ENCODE measurements at regions not wholly inside any gene's neighbourhood (a gene's known extent, or its start where the extent isn't known, plus 50 kb on each side); places are given as distances from the start of the nearest gene placed in this dataset.

GRCh38 chr13:64992314-64992713 is 2237.8 kb downstream of the PCDH9 start:
- no peaks in the 10 kb centered on the region for H3K9me3 Mint-ChIP-seq
- no peak for ATAC-seq
- Histone ChIP-seq H3K36me3 (ENCODE audit: insufficient read depth) (no peaks in the 10 kb centered on the region), H3K4me2 (no peak overlapping the region), H3K4me1 (ENCODE audit: insufficient read depth) (no peaks in the 10 kb centered on the region), H3K79me2 (replicated peaks; ENCODE audit: insufficient read depth) (no peaks in the 10 kb centered on the region), H3K27ac (ENCODE audit: low read depth) (no peak overlapping the region), H3K9me2 (ENCODE audit: insufficient read depth) (no peaks in the 10 kb centered on the region), H4K20me1 (replicated peaks; ENCODE audit: insufficient read depth) (no peaks in the 10 kb centered on the region; the same call in 1 of the 2 replicates), H3F3A (replicated peaks; ENCODE audit: low read depth) (no peaks in the 10 kb centered on the region), H3K4me3 (no peak overlapping the region), H3K27me3 (ENCODE audit: insufficient read depth) (no peaks in the 10 kb centered on the region), H2AFZ (no peak overlapping the region)
- H3K4me3 Mint-ChIP-seq, result no peak overlapping the region
- H3K36me3 Mint-ChIP-seq (ENCODE audit: low read depth), result no peaks in the 10 kb centered on the region
- no peak for DNase-seq (ENCODE audit: low spot score)
- no peak overlapping the region for H3K27ac Mint-ChIP-seq
- no peaks in the 10 kb centered on the region for H3K4me1 Mint-ChIP-seq
- no peak for TF ChIP-seq POLR2AphosphoS5 (IDR thresholded peaks at IDR 0.05; ENCODE audit: low read depth)
- TF ChIP-seq, protein P1, sequence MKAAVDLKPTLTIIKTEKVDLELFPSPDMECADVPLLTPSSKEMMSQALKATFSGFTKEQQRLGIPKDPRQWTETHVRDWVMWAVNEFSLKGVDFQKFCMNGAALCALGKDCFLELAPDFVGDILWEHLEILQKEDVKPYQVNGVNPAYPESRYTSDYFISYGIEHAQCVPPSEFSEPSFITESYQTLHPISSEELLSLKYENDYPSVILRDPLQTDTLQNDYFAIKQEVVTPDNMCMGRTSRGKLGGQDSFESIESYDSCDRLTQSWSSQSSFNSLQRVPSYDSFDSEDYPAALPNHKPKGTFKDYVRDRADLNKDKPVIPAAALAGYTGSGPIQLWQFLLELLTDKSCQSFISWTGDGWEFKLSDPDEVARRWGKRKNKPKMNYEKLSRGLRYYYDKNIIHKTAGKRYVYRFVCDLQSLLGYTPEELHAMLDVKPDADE (IDR thresholded peaks at IDR 0.05), result no peak
- no peaks in the 10 kb centered on the region for H3K27me3 Mint-ChIP-seq (ENCODE audit: insufficient read depth, low read depth, poor library complexity)

DNA sequence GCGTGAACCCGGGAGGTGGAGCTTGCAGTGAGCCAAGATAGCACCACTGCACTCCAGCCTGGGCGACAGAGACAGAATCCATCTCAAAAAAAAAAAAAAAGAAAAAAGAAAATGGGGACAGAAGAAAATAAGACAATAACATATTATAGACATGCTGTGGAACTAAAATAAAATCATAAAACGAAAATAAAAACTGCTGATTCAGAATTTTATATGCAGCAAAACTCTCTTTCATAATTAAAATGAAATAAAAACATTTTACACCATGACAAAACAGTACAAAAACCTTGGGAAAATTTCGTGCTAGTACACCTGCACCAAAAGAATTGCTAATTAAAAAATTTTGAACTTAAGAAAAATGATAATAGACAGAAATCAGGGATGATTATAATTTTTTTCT is 2245.1 kb downstream of the PCDH9 start:
- no peak overlapping the region for H3K4me3 ChIP-seq
- H3K79me2 ChIP-seq (replicated peaks; ENCODE audit: insufficient read depth), result no peaks in the 10 kb centered on the region
- DNase-seq (ENCODE audit: low spot score), result no peak
- H4K20me1 ChIP-seq (replicated peaks; ENCODE audit: insufficient read depth), result no peaks in the 10 kb centered on the region
- H3K36me3 Mint-ChIP-seq (ENCODE audit: low read depth), result no peaks in the 10 kb centered on the region
- H3K27ac ChIP-seq (ENCODE audit: low read depth), result no peak overlapping the region
- H3K27ac Mint-ChIP-seq, result no peak overlapping the region
- H3K4me3 Mint-ChIP-seq, result no peak overlapping the region
- no peaks in the 10 kb centered on the region for H3K4me1 ChIP-seq (ENCODE audit: insufficient read depth)
- ATAC-seq, result no peak
- no peaks in the 10 kb centered on the region for H3K36me3 ChIP-seq (ENCODE audit: insufficient read depth)
- no peaks in the 10 kb centered on the region; the same call in 1 of the 2 replicates for H3K9me2 ChIP-seq (ENCODE audit: insufficient read depth)
- H3K27me3 ChIP-seq (ENCODE audit: insufficient read depth), result no peaks in the 10 kb centered on the region
- no peaks in the 10 kb centered on the region for H3K27me3 Mint-ChIP-seq (ENCODE audit: insufficient read depth, low read depth, poor library complexity)
- H3K4me1 Mint-ChIP-seq, result no peaks in the 10 kb centered on the region
- H2AFZ ChIP-seq, result no peak overlapping the region
- no peak overlapping the region for H3K4me2 ChIP-seq
- no peaks in the 10 kb centered on the region for H3F3A ChIP-seq (replicated peaks; ENCODE audit: low read depth)
- peaks cover 7% of the 10 kb centered on the region; the same call in 2 of the 3 replicates for H3K9me3 Mint-ChIP-seq
- TF ChIP-seq ZNF331 (CRISPR knock-in tag; IDR thresholded peaks at IDR 0.05; ENCODE audit: low read depth), result no peak
- TF ChIP-seq, protein P1 (IDR thresholded peaks at IDR 0.05), result no peak
- TF ChIP-seq POLR2AphosphoS5 (IDR thresholded peaks at IDR 0.05; ENCODE audit: low read depth), result no peak
- TF ChIP-seq STAT1 (IDR thresholded peaks at IDR 0.05; ENCODE audit: unreplicated experiment), result no peak
- no peak for TF ChIP-seq ZNF114 (CRISPR knock-in tag; IDR thresholded peaks at IDR 0.05)
- TF ChIP-seq, protein P2, sequence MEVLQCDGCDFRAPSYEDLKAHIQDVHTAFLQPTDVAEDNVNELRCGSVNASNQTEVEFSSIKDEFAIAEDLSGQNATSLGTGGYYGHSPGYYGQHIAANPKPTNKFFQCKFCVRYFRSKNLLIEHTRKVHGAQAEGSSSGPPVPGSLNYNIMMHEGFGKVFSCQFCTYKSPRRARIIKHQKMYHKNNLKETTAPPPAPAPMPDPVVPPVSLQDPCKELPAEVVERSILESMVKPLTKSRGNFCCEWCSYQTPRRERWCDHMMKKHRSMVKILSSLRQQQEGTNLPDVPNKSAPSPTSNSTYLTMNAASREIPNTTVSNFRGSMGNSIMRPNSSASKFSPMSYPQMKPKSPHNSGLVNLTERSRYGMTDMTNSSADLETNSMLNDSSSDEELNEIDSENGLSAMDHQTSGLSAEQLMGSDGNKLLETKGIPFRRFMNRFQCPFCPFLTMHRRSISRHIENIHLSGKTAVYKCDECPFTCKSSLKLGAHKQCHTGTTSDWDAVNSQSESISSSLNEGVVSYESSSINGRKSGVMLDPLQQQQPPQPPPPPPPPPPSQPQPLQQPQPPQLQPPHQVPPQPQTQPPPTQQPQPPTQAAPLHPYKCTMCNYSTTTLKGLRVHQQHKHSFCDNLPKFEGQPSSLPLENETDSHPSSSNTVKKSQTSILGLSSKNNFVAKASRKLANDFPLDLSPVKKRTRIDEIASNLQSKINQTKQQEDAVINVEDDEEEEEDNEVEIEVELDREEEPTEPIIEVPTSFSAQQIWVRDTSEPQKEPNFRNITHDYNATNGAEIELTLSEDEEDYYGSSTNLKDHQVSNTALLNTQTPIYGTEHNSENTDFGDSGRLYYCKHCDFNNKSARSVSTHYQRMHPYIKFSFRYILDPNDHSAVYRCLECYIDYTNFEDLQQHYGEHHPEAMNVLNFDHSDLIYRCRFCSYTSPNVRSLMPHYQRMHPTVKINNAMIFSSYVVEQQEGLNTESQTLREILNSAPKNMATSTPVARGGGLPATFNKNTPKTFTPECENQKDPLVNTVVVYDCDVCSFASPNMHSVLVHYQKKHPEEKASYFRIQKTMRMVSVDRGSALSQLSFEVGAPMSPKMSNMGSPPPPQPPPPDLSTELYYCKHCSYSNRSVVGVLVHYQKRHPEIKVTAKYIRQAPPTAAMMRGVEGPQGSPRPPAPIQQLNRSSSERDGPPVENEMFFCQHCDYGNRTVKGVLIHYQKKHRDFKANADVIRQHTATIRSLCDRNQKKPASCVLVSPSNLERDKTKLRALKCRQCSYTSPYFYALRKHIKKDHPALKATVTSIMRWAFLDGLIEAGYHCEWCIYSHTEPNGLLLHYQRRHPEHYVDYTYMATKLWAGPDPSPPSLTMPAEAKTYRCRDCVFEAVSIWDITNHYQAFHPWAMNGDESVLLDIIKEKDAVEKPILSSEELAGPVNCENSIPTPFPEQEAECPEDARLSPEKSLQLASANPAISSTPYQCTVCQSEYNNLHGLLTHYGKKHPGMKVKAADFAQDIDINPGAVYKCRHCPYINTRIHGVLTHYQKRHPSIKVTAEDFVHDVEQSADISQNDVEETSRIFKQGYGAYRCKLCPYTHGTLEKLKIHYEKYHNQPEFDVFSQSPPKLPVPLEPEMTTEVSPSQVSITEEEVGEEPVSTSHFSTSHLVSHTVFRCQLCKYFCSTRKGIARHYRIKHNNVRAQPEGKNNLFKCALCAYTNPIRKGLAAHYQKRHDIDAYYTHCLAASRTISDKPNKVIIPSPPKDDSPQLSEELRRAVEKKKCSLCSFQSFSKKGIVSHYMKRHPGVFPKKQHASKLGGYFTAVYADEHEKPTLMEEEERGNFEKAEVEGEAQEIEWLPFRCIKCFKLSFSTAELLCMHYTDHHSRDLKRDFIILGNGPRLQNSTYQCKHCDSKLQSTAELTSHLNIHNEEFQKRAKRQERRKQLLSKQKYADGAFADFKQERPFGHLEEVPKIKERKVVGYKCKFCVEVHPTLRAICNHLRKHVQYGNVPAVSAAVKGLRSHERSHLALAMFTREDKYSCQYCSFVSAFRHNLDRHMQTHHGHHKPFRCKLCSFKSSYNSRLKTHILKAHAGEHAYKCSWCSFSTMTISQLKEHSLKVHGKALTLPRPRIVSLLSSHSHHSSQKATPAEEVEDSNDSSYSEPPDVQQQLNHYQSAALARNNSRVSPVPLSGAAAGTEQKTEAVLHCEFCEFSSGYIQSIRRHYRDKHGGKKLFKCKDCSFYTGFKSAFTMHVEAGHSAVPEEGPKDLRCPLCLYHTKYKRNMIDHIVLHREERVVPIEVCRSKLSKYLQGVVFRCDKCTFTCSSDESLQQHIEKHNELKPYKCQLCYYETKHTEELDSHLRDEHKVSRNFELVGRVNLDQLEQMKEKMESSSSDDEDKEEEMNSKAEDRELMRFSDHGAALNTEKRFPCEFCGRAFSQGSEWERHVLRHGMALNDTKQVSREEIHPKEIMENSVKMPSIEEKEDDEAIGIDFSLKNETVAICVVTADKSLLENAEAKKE (CRISPR knock-in tag; IDR thresholded peaks at IDR 0.05), result no peak
- TF ChIP-seq, protein P3, sequence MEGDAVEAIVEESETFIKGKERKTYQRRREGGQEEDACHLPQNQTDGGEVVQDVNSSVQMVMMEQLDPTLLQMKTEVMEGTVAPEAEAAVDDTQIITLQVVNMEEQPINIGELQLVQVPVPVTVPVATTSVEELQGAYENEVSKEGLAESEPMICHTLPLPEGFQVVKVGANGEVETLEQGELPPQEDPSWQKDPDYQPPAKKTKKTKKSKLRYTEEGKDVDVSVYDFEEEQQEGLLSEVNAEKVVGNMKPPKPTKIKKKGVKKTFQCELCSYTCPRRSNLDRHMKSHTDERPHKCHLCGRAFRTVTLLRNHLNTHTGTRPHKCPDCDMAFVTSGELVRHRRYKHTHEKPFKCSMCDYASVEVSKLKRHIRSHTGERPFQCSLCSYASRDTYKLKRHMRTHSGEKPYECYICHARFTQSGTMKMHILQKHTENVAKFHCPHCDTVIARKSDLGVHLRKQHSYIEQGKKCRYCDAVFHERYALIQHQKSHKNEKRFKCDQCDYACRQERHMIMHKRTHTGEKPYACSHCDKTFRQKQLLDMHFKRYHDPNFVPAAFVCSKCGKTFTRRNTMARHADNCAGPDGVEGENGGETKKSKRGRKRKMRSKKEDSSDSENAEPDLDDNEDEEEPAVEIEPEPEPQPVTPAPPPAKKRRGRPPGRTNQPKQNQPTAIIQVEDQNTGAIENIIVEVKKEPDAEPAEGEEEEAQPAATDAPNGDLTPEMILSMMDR (conservative IDR thresholded peaks at IDR 0.05; ENCODE audit: low read depth in 2 of 2), result no peak
- no peak for TF ChIP-seq JUNB (IDR thresholded peaks at IDR 0.05; ENCODE audit: unreplicated experiment)

Data from GM23338 (cell line).